ENCODE measurements at regions not wholly inside any gene's neighbourhood (a gene's known extent, or its start where the extent isn't known, plus 50 kb on each side); places are given as distances from the start of the nearest gene placed in this dataset.

- TF ChIP-seq MAFK (IDR thresholded peaks at IDR 0.05; ENCODE audit: low read depth, low read length), result no peak
- TF ChIP-seq ELK1 (IDR thresholded peaks at IDR 0.05; ENCODE audit: borderline replicate concordance, low read depth, low read length), result no peak
- TF ChIP-seq POLR2A (IDR thresholded peaks at IDR 0.05; ENCODE audit: low read depth, low read length), result no peak
- ChIA-PET CTCF (no interaction called here), POLR2A (ENCODE audit: unreplicated experiment) (no interaction called here)
- Histone ChIP-seq H3K27me3 (ENCODE audit: control insufficient read depth, insufficient read depth, low read length) (no peaks in the 10 kb centered on the region), H3K14ac (replicated peaks; ENCODE audit: low read depth, low read length) (no peak overlapping the region), H3K9me1 (ENCODE audit: insufficient read depth, low read length) (no peaks in the 10 kb centered on the region), H2BK15ac (ENCODE audit: low read depth, low read length) (no peak overlapping the region), H3K79me1 (ENCODE audit: low read depth in 1 of 2, low read length in 2 of 2) (no peaks in the 10 kb centered on the region), H3K36me3 (ENCODE audit: control insufficient read depth, insufficient read depth, low read length) (no peaks in the 10 kb centered on the region), H2AFZ (replicated peaks; ENCODE audit: low read length, poor library complexity) (no peak overlapping the region), H3K18ac (ENCODE audit: low read depth, low read length) (no peak overlapping the region), H2BK5ac (ENCODE audit: low read depth, low read length, poor library complexity, severe bottlenecking) (no peak overlapping the region), H3K9me3 (ENCODE audit: control insufficient read depth, insufficient read depth, low read length) (no peaks in the 10 kb centered on the region; the same call in 1 of the 2 replicates), H3K4me2 (ENCODE audit: low read depth, low read length) (no peak overlapping the region), H3K4ac (ENCODE audit: low read depth, low read length) (no peak overlapping the region), H4K5ac (ENCODE audit: low read depth, low read length) (no peak overlapping the region), H3K23ac (ENCODE audit: low read depth, low read length) (no peak overlapping the region), H4K91ac (ENCODE audit: insufficient read depth, low read depth, low read length) (no peak overlapping the region), H4K8ac (ENCODE audit: low read depth in 2 of 2, low read length in 2 of 2) (no peak overlapping the region), H2AK9ac (replicated peaks; ENCODE audit: low read depth, low read length, poor library complexity) (no peak overlapping the region), H2BK120ac (ENCODE audit: low read depth, low read length) (no peak overlapping the region), H3K4me3 (ENCODE audit: insufficient read depth, low read depth, low read length) (no peak overlapping the region), H3K27ac (ENCODE audit: insufficient read depth, low read length) (no peak overlapping the region), H3K9ac (ENCODE audit: low read depth, low read length) (no peak overlapping the region), H2BK20ac (ENCODE audit: low read depth, low read length) (no peak overlapping the region), H3K56ac (ENCODE audit: extremely low read depth, insufficient read depth, low read length) (no peak overlapping the region), H2AK5ac (ENCODE audit: low read depth, low read length) (no peak overlapping the region), H3K4me1 (ENCODE audit: control insufficient read depth, insufficient read depth, low read length) (no peaks in the 10 kb centered on the region), H4K20me1 (ENCODE audit: insufficient read depth, low read length) (no peaks in the 10 kb centered on the region)
- intact Hi-C loops (cut with micrococcal nuclease) (no loop called here), in situ Hi-C loops (cut with MboI; ENCODE audit: low sequenced_read_pairs) (no loop called here), dilution Hi-C loops (cut with HindIII; ENCODE audit: low sequenced_read_pairs, unreplicated experiment) (no loop called here)
- no TSS peak for BruUV-seq (replicated peaks)
- ATAC-seq (ENCODE audit: low read depth) (no peak), DNase-seq (no peak)
- no CpG with 5 or more reads among the region's 2 CpGs for WGBS, 2 experiments (ENCODE audit: extremely low coverage in 2 of 2, insufficient read length in 1 of 2)
Observed at GRCh38 chr9:27749838-27750237, 176.6 kb upstream of the C9orf72 start.
